ENCODE measurements at regions not wholly inside any gene's neighbourhood (a gene's known extent, or its start where the extent isn't known, plus 50 kb on each side); places are given as distances from the start of the nearest gene placed in this dataset.

DNA sequence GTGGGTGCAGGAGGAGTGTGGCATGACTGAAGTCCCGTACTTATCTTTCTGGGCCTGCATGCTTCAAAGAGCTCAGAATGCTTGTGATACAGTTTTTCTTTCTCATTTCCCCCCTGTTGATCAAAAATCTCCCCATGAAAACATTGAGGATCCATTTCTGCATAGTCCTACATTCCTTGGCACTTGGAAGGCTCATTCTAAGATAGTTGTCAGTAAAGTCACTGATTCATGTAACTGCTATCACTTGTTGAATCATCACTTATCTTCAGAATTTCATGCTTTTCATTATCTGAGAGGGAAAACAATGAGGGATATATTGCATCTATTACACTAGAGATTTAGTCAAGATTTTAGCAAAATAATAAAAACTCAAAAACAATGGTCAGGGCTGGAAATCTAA is 1953.1 kb upstream of the CDH6 start:
- Histone ChIP-seq H3K4me1 (replicated peaks in 1 of 2) (no peaks in the 10 kb centered on the region), H3K4me3 (no peak overlapping the region), H3K27ac (no peak overlapping the region)
- ATAC-seq (replicated peaks in 6 of 8), result no peak
- in situ Hi-C loops (cut with MboI; ENCODE audit: low pct_unique_long_range_greater_than_20kb in 2 of 9, low sequenced_read_pairs in 9 of 9, unreplicated experiment in 9 of 9), result no loop called here
- WGBS, 10 experiments, result 50 to 100% (median 93%) methylated on average over 1 of the region's 1 CpG; no CpG with 5 or more reads in 4 of the 10 experiments

DNA sequence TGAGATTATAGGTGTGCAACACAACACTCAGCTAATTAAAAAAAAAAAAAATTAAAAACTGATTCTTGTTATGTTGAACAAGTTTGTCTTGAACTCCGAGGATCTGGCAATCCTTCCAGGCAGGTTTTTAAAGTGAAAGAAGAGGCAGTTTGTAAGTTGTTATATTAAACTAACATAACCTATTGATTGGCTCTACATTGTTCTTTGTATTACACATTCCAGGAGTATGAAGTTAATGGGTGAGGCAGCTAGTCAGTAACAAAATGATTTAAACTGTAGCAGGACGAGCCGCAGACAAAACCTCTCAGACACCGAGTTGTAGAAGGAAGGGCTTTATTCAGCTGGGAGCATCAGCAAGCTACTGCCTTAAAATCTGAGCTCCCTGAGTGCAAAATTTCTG is 1953.9 kb upstream of the CDH6 start:
- H3K4me3 ChIP-seq, result no peak overlapping the region
- 44 to 100% (median 83%) methylated on average over 1 to 4 of the region's 4 CpGs; no CpG with 5 or more reads in 3 of the 10 experiments for WGBS, 10 experiments
- ATAC-seq (replicated peaks in 6 of 8), result no peak
- H3K4me1 ChIP-seq (replicated peaks in 1 of 2), result no peaks in the 10 kb centered on the region
- in situ Hi-C loops (cut with MboI; ENCODE audit: low pct_unique_long_range_greater_than_20kb in 2 of 9, low sequenced_read_pairs in 9 of 9, unreplicated experiment in 9 of 9), result no loop called here
- no peak overlapping the region for H3K27ac ChIP-seq

- in situ Hi-C loops (cut with MboI; ENCODE audit: low pct_unique_long_range_greater_than_20kb in 2 of 9, low sequenced_read_pairs in 9 of 9, unreplicated experiment in 9 of 9), result no loop called here
- no peak for ATAC-seq (replicated peaks in 6 of 8)
- H3K4me3 ChIP-seq, result no peak overlapping the region
- no peak overlapping the region for H3K27ac ChIP-seq
- no peaks in the 10 kb centered on the region for H3K4me1 ChIP-seq (replicated peaks in 1 of 2)
- 0 to 50% (median 5%) methylated on average over 1 of the region's 1 CpG; no CpG with 5 or more reads in 2 of the 10 experiments for WGBS, 10 experiments
These were observed 1955.4 kb upstream of the CDH6 start for GRCh38 chr5:29238115-29238514.

- Histone ChIP-seq H3K4me3 (no peak overlapping the region), H3K27ac (no peak overlapping the region), H3K4me1 (replicated peaks in 1 of 2) (no peaks in the 10 kb centered on the region)
- in situ Hi-C loops (cut with MboI; ENCODE audit: low pct_unique_long_range_greater_than_20kb in 2 of 9, low sequenced_read_pairs in 9 of 9, unreplicated experiment in 9 of 9), result no loop called here
- 0 to 100% (median 57%) methylated on average over 1 of the region's 1 CpG; no CpG with 5 or more reads in 3 of the 10 experiments for WGBS, 10 experiments
- no peak for ATAC-seq (replicated peaks in 6 of 8)
These were observed 1962.3 kb upstream of the CDH6 start for GRCh38 chr5:29231154-29231553.

GRCh38 chr5:29230591-29230990 is 1962.9 kb upstream of the CDH6 start:
- Histone ChIP-seq H3K4me3 (no peak overlapping the region), H3K27ac (no peak overlapping the region), H3K4me1 (replicated peaks in 1 of 2) (no peaks in the 10 kb centered on the region)
- in situ Hi-C loops (cut with MboI; ENCODE audit: low pct_unique_long_range_greater_than_20kb in 2 of 9, low sequenced_read_pairs in 9 of 9, unreplicated experiment in 9 of 9), result no loop called here
- 8 to 100% (median 77%) methylated on average over 1 to 3 of the region's 3 CpGs for WGBS, 10 experiments
- no peak for ATAC-seq (replicated peaks in 6 of 8)

GRCh38 chr5:29229461-29229860 is 1964.0 kb upstream of the CDH6 start:
- Histone ChIP-seq H3K4me1 (replicated peaks in 1 of 2) (no peaks in the 10 kb centered on the region), H3K27ac (no peak overlapping the region), H3K4me3 (no peak overlapping the region)
- 0 to 100% (median 20%) methylated on average over 1 to 2 of the region's 2 CpGs; no CpG with 5 or more reads in 3 of the 10 experiments for WGBS, 10 experiments
- in situ Hi-C loops (cut with MboI; ENCODE audit: low pct_unique_long_range_greater_than_20kb in 2 of 9, low sequenced_read_pairs in 9 of 9, unreplicated experiment in 9 of 9), result no loop called here
- no peak for ATAC-seq (replicated peaks in 6 of 8)

GRCh38 chr5:29218138-29218537 is 1975.3 kb upstream of the CDH6 start:
- ATAC-seq (replicated peaks in 6 of 8), result no peak

GRCh38 chr5:29214839-29215238 is 1978.6 kb upstream of the CDH6 start:
- 29 to 100% (median 80%) methylated on average over 1 of the region's 1 CpG; no CpG with 5 or more reads in 1 of the 10 experiments for WGBS, 10 experiments
- Histone ChIP-seq H3K4me3 (no peak overlapping the region), H3K27ac (no peak overlapping the region), H3K4me1 (replicated peaks in 1 of 2) (no peaks in the 10 kb centered on the region)
- ATAC-seq (replicated peaks in 6 of 8), result peak in 4 of 8 experiments; percentile 59 to 95 (median 82)
- in situ Hi-C loops (cut with MboI; ENCODE audit: low pct_unique_long_range_greater_than_20kb in 2 of 9, low sequenced_read_pairs in 9 of 9, unreplicated experiment in 9 of 9), result no loop called here

More at GRCh38 chr5:29218138-29218537, 1975.3 kb upstream of the CDH6 start:
- no peak overlapping the region for H3K4me3 ChIP-seq
- no peak overlapping the region for H3K27ac ChIP-seq
- no peaks in the 10 kb centered on the region for H3K4me1 ChIP-seq (replicated peaks in 1 of 2)
- in situ Hi-C loops (cut with MboI; ENCODE audit: low pct_unique_long_range_greater_than_20kb in 2 of 9, low sequenced_read_pairs in 9 of 9, unreplicated experiment in 9 of 9), result no loop called here

DNA sequence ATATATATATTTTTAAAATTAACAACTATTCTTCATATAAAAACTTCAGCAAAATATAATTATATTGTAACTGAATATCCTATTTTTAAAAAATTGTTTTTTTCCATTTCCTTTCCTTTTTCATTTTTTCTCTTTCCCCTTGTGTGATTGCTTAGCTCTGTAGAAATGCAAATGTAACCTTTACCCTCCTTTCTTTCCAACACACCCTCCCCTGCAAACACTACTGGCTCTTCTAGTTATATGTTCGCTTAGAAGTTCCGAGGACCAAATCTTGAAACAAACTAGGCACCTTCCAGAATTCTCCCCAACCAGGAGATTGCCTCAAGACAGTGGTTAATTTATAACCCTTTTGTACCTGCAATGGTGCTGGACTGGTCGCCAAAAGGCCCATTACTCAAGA is 1980.0 kb upstream of the CDH6 start:
- H3K27ac ChIP-seq, result no peak overlapping the region

DNA sequence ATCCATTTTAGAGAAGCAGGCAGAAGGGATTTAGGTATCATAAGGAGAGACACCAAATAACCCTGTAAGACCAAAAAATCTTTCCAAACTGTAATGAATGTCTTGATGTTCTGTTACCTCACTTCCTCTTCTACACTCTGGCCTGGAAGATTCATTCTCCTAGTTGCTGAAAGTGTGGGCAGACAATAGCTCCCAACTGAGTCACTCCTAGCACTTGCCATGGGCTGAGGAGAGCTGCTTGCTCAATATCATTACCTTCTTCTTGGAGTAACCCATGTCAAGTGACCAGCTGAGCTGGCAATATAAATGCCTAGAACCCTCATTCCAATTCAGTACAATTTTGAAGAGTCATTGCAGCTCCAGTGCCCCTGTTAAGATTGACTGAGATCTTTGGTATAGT is 1985.5 kb upstream of the CDH6 start:
- in situ Hi-C loops (cut with MboI; ENCODE audit: low pct_unique_long_range_greater_than_20kb in 2 of 9, low sequenced_read_pairs in 9 of 9, unreplicated experiment in 9 of 9), result no loop called here
- no peak overlapping the region for H3K4me3 ChIP-seq
- no peaks in the 10 kb centered on the region for H3K4me1 ChIP-seq (replicated peaks in 1 of 2)
- ATAC-seq (replicated peaks in 6 of 8), result no peak
- H3K27ac ChIP-seq, result no peak overlapping the region

More for the DNA sequence above, 1980.0 kb upstream of the CDH6 start:
- in situ Hi-C loops (cut with MboI; ENCODE audit: low pct_unique_long_range_greater_than_20kb in 2 of 9, low sequenced_read_pairs in 9 of 9, unreplicated experiment in 9 of 9), result no loop called here
- H3K4me1 ChIP-seq (replicated peaks in 1 of 2), result no peaks in the 10 kb centered on the region
- no peak overlapping the region for H3K4me3 ChIP-seq
- ATAC-seq (replicated peaks in 6 of 8), result no peak
- WGBS, 10 experiments, result 4 to 92% (median 61%) methylated on average over 1 to 3 of the region's 3 CpGs; no CpG with 5 or more reads in 1 of the 10 experiments

- Histone ChIP-seq H3K27ac (no peak overlapping the region), H3K4me1 (replicated peaks in 1 of 2) (no peaks in the 10 kb centered on the region), H3K4me3 (no peak overlapping the region)
- ATAC-seq (replicated peaks in 6 of 8), result no peak
- in situ Hi-C loops (cut with MboI; ENCODE audit: low pct_unique_long_range_greater_than_20kb in 2 of 9, low sequenced_read_pairs in 9 of 9, unreplicated experiment in 9 of 9), result no loop called here
These were observed 1990.4 kb upstream of the CDH6 start for GRCh38 chr5:29203049-29203448.

DNA sequence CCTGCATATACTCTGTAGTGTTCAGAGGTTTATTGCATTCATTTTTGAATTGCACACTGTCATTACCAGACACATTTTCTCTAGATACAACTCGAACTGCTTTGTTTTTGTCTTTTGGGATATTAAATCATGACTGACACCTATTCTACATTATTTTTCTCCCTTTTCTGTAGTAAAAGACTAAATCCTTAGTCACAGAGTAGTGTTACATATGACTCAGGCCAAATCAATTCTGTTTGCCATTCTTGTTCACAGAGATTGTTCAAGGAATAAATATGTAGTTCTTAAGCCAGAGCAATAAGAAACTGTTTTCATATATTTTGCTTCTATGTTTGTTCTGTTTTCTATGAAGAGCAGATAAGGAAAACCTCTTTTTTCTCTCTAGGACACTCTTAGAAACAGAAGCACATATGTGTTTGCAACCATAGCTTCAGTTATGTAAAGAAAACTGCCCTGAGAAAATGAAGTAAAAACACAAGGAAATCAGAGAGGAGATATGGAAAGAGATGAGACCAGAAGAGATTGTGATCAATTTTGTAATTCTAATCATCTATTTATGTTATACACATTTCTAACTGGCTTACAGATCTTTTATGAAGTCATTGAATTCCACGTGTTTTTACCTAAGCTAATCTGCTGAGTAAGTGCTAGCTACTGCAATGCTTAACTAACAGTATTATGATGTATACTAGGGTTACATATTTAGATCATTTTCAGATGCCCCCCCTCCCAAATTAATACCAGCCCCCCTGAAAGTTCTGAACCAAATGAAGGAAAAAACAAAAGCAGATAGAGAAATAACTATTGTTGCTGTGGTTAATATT is 1995.6 kb upstream of the CDH6 start:
- Histone ChIP-seq H3K4me3 (no peak overlapping the region), H3K4me1 (replicated peaks in 1 of 2) (peaks cover 0 to 10% of the 10 kb centered on the region in 2 donors), H3K27ac (no peak overlapping the region)
- 0 to 85% (median 33%) methylated on average over 1 to 2 of the region's 2 CpGs; no CpG with 5 or more reads in 1 of the 10 experiments for WGBS, 10 experiments
- in situ Hi-C loops (cut with MboI; ENCODE audit: low pct_unique_long_range_greater_than_20kb in 2 of 9, low sequenced_read_pairs in 9 of 9, unreplicated experiment in 9 of 9), result no loop called here
- ATAC-seq (replicated peaks in 6 of 8), result peak in 2 of 8 experiments; percentile 24 to 35

- in situ Hi-C loops (cut with MboI; ENCODE audit: low pct_unique_long_range_greater_than_20kb in 2 of 9, low sequenced_read_pairs in 9 of 9, unreplicated experiment in 9 of 9), result no loop called here
- 0 to 75% (median 8%) methylated on average over 1 of the region's 1 CpG; no CpG with 5 or more reads in 2 of the 10 experiments for WGBS, 10 experiments
- Histone ChIP-seq H3K27ac (no peak overlapping the region), H3K4me3 (no peak overlapping the region), H3K4me1 (replicated peaks in 1 of 2) (peaks cover 0 to 10% of the 10 kb centered on the region in 2 donors)
- ATAC-seq (replicated peaks in 6 of 8), result peak in 1 of 8 experiments; percentile 30
These were observed 1999.5 kb upstream of the CDH6 start for GRCh38 chr5:29193972-29194371.
